ENCODE measurements at regions not wholly inside any gene's neighbourhood (a gene's known extent, or its start where the extent isn't known, plus 50 kb on each side); places are given as distances from the start of the nearest gene placed in this dataset.
"Not testable (repeated sequence)": the region's sequence is repeated elsewhere in the genome, so short reads cannot be mapped to it uniquely, and the experiment has no call there.

GRCh38 chr10:90245623-90246022 lies 544.2 kb downstream of the KIF20B start:
- FAIRE-seq (no peak), ATAC-seq (no peak), DNase-seq (ENCODE audit: low spot score) (no peak)
- in situ Hi-C loops (cut with HindIII; ENCODE audit: extremely low pct_ligation_motif_present, low pct_unique_long_range_greater_than_20kb) = no loop called here
- no peak overlapping the region for H2AFZ ChIP-seq (ENCODE audit: low read length)
- intact Hi-C loops (cut with micrococcal nuclease; ENCODE audit: unreplicated experiment) = no loop called here
- no peaks in the 10 kb centered on the region for H3K4me1 ChIP-seq (ENCODE audit: insufficient read depth, low read length)
- H3K79me2 ChIP-seq (ENCODE audit: insufficient read depth, low read length) = no peaks in the 10 kb centered on the region
- TF ChIP-seq ZNF570 (CRISPR knock-in tag; IDR thresholded peaks at IDR 0.05; ENCODE audit: borderline replicate concordance) = no peak
- TF ChIP-seq, protein P1, sequence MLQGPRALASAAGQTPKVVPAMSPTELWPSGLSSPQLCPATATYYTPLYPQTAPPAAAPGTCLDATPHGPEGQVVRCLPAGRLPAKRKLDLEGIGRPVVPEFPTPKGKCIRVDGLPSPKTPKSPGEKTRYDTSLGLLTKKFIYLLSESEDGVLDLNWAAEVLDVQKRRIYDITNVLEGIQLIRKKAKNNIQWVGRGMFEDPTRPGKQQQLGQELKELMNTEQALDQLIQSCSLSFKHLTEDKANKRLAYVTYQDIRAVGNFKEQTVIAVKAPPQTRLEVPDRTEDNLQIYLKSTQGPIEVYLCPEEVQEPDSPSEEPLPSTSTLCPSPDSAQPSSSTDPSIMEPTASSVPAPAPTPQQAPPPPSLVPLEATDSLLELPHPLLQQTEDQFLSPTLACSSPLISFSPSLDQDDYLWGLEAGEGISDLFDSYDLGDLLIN (CRISPR knock-in tag; IDR thresholded peaks at IDR 0.05; ENCODE audit: borderline replicate concordance) = no peak
- TF ChIP-seq RXRB (CRISPR knock-in tag; IDR thresholded peaks at IDR 0.05; ENCODE audit: borderline replicate concordance) = no peak
- no peak for TF ChIP-seq ZFP82 (CRISPR knock-in tag; IDR thresholded peaks at IDR 0.05; ENCODE audit: borderline replicate concordance)
- TF ChIP-seq JARID2 (CRISPR knock-in tag; IDR thresholded peaks at IDR 0.05; ENCODE audit: insufficient replicate concordance) = no peak
- no peak for TF ChIP-seq ZNF335 (CRISPR knock-in tag; IDR thresholded peaks at IDR 0.05)
- no peaks in the 10 kb centered on the region for H4K20me1 ChIP-seq (ENCODE audit: insufficient read depth, low read length)
- H3K4me3 ChIP-seq (replicated peaks in 1 of 3; ENCODE audit: insufficient read depth in 1 of 3, low read depth in 2 of 3, low read length in 3 of 3) = no peak overlapping the region
- BruUV-seq (replicated peaks) = no TSS peak
- no peak overlapping the region for H3K4me2 ChIP-seq (ENCODE audit: low read depth, low read length)
- H3K36me3 ChIP-seq (replicated peaks in 1 of 2; ENCODE audit: control insufficient read depth in 1 of 2, insufficient read depth in 2 of 2, low read length in 2 of 2) = no peaks in the 10 kb centered on the region
- H3K27ac ChIP-seq (ENCODE audit: extremely low read length, insufficient read depth, low read length) = no peak overlapping the region
- ChIA-PET POLR2A (no interaction called here), CTCF (ENCODE audit: low intra/inter-chr PET ratio, low total read pairs) (no interaction called here)
- H3K9me3 ChIP-seq (ENCODE audit: low read length) = no peaks in the 10 kb centered on the region
- H3K27me3 ChIP-seq (ENCODE audit: control insufficient read depth in 1 of 2, insufficient read depth in 2 of 2, low read length in 2 of 2) = no peaks in the 10 kb centered on the region
- WGBS (ENCODE audit: low lambda C conversion rate) = 0% methylated on average over 2 of the region's 2 CpGs
- no peak overlapping the region for H3K9ac ChIP-seq (ENCODE audit: insufficient read depth, low read depth, low read length)

- H4K20me1 ChIP-seq (ENCODE audit: insufficient read depth, low read length); in situ Hi-C loops (cut with HindIII; ENCODE audit: extremely low pct_ligation_motif_present, low pct_unique_long_range_greater_than_20kb); DNase-seq (ENCODE audit: low spot score); H3K9ac ChIP-seq (ENCODE audit: insufficient read depth, low read depth, low read length); H3K9me3 ChIP-seq (ENCODE audit: low read length); ATAC-seq; POLR2A ChIA-PET; H3K4me2 ChIP-seq (ENCODE audit: low read depth, low read length); H2AFZ ChIP-seq (ENCODE audit: low read length); CTCF ChIA-PET (ENCODE audit: low intra/inter-chr PET ratio, low total read pairs); H3K4me1 ChIP-seq (ENCODE audit: insufficient read depth, low read length); BruUV-seq (replicated peaks); H3K27me3 ChIP-seq (ENCODE audit: control insufficient read depth in 1 of 2, insufficient read depth in 2 of 2, low read length in 2 of 2); intact Hi-C loops (cut with micrococcal nuclease; ENCODE audit: unreplicated experiment); H3K4me3 ChIP-seq (replicated peaks in 1 of 3; ENCODE audit: insufficient read depth in 1 of 3, low read depth in 2 of 3, low read length in 3 of 3); H3K27ac ChIP-seq (ENCODE audit: extremely low read length, insufficient read depth, low read length); H3K79me2 ChIP-seq (ENCODE audit: insufficient read depth, low read length); H3K36me3 ChIP-seq (replicated peaks in 1 of 2; ENCODE audit: control insufficient read depth in 1 of 2, insufficient read depth in 2 of 2, low read length in 2 of 2); FAIRE-seq: not testable (repeated sequence)
- WGBS (ENCODE audit: low lambda C conversion rate) = 66% methylated on average over 10 of the region's 16 CpGs
Measured at GRCh38 chr10:90250784-90251183, 549.4 kb downstream of the KIF20B start.

Data from HepG2 (cell line).